ENCODE measurements at regions not wholly inside any gene's neighbourhood (a gene's known extent, or its start where the extent isn't known, plus 50 kb on each side); places are given as distances from the start of the nearest gene placed in this dataset.

DNA sequence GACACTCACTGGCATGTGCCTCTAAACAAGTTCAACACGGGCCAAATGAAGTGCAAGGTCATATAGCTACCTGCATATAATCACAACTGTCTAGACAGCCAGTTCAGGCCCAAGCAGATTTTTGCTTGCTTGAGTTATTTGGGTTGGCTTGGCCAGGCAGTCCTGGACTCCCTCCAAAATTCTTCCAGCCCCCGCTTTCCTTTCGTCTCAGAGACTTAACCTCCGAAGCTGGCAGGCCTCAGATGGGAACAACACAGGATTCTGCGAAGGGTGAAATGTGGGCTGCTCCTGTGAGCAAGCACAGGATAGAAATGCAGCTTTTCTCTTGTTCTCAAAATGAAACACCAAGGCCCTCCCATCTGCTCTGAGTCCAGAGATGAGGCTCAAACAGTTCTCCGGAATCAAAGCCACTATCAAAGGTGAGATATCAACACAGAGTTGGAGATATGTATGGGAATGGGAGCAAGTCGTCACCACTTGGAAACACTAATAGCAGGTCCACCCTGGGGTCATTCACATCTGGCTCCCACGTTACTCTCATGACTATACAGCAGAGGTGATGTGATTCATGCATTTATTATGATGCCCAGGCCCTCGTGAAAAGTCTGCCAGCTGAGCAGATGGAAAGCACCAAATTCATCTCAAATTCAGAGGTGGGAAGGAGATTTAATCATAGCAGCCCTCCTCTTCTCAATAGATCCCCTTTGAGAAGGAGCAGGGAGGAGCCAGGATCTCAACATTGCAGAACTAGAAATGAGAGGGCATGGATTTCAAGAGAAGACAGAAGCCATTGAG is 389.8 kb downstream of the NUAK1 start:
- DNase-seq = no peak

DNA sequence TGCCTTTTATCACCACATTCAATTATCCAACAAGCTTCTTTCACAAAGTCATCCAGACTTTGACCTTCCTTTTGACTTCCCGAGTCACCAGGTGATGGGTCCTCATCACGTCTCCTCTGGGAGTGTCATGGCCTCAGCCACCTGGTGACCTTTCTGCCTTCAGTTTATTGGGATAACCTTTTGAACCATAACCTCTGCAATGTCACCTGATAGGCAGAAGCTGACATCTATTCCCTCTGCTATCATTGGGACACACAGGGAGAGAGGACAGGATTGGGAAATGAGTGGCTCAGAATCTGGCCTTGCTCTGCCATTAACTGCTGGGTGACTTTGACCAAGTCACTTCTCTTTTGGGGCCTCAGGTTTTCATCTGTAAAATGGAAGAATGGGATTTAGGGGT is 388.7 kb downstream of the NUAK1 start:
- DNase-seq = no peak

DNA sequence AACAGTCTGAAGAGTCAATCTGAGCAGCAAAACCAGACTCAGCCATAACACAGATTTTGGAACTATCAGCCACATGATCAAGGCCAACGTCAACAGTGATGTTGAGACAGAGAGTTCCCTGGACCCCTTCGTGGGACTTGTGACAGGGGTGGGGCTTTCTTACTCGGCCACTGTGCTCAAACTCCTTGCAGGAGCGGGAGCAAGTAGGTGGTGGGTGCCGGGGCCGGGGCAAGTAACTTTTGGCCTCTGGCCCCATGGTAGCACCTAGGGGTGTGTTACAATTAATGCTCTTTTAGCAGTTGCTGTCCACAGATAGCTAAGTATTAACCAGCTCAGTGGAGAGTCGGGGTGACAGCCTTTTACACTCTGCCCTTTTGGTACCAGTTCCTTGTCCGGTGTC is 384.4 kb downstream of the NUAK1 start:
- no peak for DNase-seq

DNA sequence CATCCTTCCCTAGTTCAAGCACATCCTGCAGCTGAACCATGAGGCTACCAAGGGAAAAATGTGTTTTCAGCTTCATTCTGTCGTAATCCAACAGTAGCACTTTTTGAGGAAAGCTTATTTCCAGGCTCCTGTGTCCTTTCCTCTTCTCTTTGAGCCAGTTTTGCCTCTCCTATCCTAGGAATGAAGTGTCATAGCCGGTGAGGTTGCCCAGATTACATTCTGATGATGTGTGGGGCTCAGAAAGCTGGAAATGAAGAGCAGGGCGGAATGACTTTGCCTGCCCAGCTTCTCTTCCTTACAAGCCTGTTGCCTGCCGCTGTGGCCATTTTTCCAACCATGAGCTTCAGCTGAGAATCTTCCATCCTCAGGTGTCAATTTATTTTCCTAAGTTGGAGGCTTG is 381.8 kb downstream of the NUAK1 start:
- no peak for DNase-seq

DNA sequence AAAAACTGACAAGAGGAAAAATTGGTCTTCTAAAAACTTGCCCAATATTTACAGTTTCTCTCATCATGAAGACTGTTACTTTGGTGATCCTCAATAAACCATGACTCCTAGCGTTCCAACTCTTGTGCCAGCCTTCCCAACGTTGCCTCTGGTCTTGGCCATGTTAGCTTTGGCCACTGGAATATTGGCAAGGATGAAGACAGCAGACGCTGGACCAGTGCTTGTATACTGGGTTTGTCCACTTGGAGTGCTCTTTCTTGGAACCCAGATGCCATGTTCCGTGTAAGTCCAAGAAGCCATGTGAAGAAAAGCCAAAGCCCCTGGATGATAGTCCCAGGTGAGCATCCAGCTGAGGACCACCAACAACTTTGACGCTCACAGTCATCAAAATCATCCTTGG is 379.6 kb downstream of the NUAK1 start:
- no peak for DNase-seq

DNA sequence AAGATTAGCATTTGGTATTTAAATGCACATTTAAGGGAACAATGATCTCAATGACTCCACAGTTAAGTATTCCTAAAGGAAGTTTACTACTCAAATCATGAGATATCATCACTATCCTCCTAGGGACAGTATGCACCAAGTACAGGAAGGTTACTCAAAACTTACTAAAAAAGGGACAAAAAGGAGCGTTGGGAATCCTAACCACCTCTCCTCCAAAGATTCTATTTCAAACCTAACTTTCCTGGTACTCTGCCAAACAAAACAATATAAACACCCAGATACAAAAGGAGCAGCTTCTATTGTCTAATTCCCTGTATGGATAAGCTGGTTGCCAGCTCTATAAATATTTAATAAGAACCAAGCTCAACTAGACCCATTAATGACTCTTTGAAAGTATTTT is 377.7 kb downstream of the NUAK1 start:
- DNase-seq = no peak

DNA sequence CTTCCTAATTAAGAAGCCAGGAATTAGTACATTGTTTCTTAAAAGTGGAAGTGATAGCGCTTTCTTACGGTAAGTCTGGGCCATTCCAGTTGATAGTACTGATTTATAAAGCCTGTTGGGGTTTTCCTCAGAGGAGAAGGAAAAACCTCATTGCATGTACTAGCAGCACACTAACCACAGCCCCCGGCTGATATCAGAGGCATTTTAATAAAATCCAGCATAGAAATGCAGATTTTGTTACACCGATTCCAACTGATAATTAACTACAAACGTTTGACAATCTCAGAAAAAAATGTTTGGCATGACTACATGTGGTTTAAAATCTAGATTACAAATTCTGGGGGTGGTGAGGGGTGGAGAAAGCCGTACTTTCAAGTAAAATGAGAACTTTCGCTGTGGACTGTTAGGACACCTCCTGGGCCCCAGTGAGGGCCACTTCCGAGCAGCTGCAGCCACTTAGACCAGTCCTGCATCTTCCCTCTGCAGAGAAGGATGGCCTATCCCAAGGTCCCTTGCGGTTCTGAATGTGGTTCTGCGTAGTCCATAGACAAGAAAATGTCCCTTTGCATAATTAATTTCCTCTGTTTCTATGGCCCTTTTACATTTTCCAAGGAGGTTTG is 374.4 kb downstream of the NUAK1 start:
- no peak for DNase-seq

DNA sequence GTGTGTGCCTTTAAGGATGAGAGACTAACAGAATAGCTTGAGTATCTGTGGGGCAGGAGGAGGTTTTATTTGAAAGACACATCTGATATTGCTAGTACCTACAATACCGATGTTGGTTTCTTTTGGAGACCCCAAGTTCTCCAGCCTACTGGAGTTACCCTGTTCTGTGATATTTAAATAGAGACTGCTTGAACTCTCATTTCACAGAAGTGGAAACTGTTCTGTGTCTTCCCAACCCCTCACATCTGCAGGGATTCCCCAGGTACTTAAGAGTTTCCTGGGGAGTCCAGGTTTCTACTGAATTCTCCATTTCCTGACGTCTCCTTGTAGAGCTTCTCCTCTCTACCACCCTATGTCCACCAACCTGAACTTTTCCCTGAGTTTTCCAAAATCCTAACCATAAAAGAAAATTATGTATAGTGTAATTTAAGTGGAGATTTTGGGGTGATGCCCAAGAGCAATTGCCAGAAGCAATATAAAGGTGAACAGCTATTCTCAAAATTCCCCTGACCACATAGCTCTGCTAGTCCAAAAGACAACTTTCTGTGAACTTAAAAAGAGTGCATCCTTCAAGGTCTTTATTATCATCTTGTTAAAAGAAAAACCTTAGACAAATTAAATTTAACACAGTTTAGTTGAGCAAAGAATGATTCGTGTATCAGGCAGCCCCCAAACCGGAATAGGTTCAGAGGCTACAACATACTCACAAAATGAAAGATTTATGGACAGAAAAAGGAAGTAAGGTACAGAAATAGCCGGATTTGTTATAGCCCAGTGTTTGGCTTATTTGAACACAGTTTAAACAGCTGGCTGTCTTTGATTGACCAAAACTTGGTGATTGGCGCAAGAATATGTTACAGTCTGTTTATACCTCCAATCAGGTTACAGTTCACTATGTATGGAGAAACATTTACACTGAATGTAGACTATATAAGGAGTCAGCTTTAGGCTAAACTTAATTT is 373.4 kb downstream of the NUAK1 start:
- DNase-seq = no peak

DNA sequence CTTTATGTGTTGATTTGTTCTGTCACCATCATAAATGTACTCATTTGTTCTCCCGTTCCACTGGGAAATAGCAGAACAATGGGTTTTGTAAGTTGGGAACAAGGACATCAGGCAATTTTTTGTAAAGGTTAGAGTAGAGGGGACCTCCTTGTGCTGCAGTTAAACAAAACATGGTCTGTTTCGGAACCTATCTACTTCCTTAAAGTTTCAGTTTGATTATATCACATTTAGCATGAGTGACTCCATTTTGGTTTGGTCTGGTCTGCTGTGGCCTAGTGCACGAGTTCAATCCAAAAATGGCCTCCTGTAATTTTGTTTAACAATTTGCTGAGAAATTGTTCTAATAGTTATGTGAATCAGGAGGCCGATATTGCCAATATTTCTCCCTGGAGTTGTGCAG is 372.7 kb downstream of the NUAK1 start:
- no peak for DNase-seq

DNA sequence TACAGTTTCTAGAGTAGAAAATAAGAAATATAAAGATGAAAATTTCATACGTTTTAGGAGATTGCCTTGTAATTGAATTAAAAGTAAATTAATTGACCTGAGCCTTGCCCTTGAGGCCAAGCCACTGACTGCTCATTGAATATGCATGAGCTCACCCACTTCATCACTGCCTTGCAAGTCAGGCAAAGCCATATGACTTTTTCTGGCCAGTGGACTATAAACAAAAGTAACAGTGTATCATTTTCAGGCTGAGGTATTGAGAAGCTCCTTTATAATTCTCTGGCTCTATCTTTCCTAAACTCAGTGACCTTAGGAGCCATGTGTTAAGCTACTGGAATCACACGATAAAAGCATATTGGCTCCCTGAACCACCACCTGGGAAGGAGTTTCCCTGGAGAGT is 369.3 kb downstream of the NUAK1 start:
- no peak for DNase-seq

DNA sequence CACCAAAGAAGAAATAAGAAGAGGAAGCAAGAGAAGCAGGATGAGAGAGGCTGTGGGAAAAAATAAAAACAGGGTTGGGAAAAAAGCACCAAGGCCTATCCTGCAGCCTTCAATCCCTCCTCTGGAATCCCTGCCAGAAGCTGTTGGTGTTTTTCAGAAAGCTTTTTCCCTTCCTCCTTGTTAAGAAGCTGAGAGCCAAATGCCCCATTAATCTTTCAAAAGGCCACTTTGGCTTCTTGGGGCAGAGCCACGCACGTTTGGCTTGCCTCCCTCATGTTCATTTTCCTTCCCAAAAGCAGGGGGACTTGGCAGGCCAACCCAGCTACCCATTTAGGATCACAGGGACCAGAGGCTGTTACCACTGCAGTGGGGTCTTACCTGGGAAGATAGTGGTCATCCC is 365.3 kb downstream of the NUAK1 start:
- peak; percentile 22 for DNase-seq

DNA sequence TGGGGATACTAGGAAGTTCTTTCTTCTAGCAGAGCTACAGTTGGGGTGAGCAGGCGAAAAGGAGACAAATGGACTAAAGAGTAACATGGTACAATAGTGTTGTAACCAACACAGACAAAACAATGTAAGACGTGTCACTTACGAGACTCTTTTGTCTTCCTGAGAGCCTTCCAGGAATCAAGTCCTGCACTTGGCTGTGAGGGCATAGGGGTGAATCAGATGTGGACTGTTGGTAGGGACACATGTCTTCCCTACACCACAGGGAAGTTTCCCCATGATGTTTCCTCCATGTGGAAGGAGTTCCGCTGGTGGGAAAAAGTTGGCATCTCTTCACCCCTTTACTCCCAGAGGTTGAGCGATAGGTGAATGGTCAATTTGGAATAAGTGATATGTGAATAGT is 364.7 kb downstream of the NUAK1 start:
- no peak for DNase-seq

DNA sequence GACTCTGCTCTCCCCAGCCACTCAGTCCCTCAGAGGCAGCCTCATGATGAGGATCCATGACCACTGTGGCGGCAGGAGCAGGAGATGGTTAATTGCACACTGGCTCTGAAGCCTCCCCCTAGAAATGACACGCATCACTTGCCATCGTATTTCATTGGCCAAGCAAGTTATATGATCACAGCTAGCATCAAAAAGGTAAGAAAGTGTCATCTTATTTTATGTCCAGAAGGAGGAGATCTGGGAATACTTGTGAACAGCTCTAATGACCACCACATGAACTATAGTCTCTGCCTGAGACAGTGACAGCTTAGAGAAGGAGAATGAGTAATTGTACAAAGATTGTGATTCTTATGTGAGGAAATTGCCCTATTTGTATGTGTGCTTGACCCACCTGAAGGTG is 363.4 kb downstream of the NUAK1 start:
- DNase-seq = peak; percentile 42

DNA sequence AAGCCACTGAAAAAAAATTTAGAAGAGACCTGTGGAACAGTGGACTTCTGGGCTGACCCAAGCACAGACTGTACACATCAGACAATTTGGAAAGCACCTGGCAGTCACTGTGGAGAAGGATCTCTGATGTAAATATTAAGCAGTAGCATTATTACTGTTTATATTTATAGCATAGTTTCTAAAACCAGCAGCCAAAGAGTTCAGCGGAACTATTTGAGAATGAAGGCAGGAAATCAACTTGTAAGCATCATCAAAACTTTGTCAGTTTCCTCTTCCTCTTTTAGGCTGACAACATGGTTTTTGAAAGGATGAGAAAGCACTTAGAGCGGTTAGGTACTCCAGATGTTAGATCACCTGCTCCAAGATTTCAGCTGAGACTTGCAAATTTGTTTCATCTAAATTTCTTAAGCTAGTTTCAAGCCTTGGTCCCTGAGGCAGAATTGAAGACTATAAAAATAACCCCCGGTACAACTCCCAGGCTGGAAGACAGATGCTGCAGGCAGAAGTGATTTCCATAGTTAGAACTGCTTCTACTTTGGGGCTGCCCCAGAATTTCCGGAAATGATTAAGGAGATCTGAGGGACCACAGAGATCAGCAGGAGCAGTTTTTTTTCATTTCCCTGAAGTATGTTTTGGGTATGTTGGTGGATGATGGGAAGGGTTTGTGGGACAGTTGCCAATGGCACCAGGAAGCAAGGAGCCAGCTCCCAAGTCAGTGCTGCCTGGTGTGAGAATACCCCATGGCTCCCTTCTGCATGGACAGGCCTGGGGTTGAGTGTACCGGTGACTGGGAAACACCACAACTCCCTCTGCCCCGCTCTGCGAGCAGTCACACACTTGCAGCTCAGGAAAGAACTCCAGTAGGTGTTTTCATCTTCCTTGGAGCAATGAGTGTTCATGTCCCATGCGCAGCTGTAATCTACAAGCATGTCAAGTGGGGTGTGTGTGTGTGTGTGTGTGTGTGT is 354.5 kb downstream of the NUAK1 start:
- DNase-seq = no peak

DNA sequence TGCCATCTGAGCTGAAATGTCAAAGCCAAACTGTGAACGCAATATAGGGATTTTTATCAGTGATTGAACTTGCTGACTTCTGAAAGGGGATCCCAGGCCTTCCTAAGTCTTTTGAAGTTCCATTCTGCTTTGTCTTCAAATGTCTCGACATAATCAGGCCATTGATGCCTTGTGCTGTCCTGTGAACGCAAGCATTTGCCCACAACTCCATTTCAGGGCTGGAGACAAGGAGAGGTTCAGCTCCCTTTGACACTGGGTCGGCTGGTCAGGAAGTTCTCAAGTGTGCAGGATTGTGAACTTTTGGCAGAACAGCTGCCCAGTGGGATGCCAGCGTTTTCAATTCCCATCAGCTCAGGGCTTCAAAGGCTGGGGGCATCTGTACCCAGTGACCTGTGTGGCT is 345.3 kb downstream of the NUAK1 start:
- no peak for DNase-seq

DNA sequence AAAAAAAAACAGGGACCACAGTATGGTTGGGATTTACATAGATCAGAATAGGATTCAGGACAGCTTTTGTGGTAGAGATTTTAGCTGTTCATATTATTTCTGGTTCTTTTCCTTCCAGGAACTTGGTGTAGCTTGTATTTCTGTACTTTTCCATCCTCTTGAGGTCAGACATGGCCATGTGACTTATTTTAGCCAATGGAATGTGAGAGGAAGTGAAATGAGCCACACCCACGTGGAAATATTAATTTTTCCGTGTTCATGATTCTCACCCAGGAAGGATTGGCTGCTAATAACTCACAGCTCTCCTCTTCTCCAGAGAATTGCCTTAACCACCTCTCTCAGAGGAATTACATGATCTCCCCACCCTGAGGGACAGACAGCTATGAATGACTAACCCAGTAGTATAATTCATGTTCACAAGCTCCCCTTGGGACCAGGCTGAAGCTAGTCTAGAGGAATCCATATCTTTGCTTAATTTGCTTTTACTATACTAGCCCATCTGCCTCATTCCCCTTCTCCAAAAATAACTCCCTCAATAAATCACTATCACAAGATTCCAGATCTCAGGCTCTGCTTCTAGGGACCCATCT is 340.4 kb downstream of the NUAK1 start:
- DNase-seq = no peak

DNA sequence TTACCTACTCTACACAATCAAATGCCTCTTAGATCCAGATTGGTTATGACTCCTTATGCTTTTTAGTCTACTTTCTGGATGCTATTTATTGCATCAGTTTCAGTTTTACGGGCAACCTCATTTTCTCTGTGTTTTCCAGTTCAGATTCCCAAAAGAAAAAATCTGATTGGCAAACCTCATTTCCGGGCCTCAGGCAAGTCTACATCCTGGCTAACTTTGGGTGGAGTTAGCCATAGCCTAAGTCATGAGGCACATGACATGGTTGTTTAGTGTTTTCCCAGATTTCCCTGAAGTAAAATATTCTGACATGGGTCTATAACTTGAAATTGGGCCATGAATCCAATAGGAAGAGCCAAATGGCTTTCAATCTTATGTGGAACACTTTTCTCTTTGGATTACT is 339.7 kb downstream of the NUAK1 start:
- no peak for DNase-seq

DNA sequence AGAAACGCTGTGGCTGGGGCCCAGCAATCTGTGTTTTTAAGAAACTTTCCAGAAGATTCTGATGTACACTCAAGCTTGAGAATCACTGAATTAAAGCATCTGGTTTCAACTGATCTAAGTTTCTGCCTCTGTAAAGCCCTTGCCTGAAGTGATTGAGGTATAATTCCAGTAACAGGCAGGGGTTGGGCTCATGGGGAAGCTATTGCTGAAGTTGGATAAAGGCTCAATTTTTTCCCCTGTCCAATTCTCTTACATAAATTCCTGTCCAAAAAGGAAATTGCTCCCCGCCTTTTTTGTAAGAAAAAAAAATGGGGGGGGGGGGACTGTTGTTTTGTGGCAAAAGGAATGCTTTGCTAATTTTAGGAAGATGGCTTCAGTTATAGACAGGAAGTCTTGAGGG is 337.4 kb downstream of the NUAK1 start:
- DNase-seq = no peak

DNA sequence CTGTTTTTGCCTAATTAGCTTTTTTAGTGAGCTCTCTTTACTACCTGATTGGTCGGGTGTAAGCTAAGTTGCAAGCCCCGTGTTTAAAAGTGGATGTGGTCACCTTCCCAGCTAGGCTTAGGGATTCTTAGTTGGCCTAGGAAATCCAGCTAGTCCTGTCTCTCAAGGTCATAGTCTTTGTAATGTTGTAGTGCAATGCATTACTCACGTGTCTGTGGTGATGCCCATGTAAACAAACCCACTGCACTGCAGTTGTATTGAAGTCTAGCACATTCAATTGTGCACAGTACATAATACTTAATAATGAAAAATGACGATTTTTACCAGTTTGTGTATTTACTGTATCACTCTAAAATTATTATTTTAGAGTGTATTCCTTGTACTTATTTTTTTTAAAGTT is 335.5 kb downstream of the NUAK1 start:
- no peak for DNase-seq

DNA sequence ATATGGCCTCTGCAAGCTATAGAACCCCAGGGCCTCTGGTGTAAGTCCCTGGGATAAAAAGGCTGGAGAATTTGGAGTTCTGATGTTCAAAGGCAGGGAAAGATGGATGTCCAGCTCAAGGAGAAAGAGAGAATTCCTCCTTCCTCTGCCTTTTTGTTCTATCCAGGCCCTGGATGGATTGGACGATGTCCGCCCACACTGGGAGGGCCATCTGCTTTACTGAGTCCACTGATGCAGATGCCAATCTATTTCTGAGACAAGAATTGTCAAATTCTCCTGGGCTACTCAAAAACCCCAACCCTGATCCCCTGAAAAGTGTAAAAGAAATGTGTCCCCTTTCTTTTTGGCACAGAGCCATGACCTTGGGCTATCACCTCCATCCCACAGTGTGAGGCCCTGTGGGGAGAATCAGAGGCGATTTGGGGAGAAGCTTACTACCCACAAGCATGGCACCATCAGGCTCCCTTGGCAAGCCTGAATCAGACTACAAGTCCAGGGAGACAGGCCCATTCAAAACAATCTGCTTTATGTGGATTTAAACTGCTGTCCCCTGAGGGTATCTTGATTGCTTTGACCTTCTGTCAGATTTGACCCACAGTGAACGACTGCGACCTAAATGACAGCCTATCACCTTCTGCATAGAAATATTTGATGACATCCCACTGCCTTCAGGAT is 334.0 kb downstream of the NUAK1 start:
- no peak for DNase-seq

Measured in right kidney (tissue), 1 donor.